Brain microvascular endothelial cell (primary cell): ENCODE measurements at regions not wholly inside any gene's neighbourhood (a gene's known extent, or its start where the extent isn't known, plus 50 kb on each side); places are given as distances from the start of the nearest gene placed in this dataset.
"Not testable (repeated sequence)": the region's sequence is repeated elsewhere in the genome, so short reads cannot be mapped to it uniquely, and the experiment has no call there.

Source experiments
- DNase-seq: peaks from one replicate; pipeline ENCODE4 v3.0.0-alpha.2; 2020
- H3K27ac ChIP-seq: fragments of 250-450 bp; sonication (Bioruptor Pico); 2 replicates; pipeline ENCODE4 v1.5.1; 2020; ENCODE audit warnings: mild to moderate bottlenecking, moderate library complexity
- H3K27me3 ChIP-seq: fragments of 250-450 bp; sonication (Bioruptor Pico); replicated peaks from 2 replicates; pipeline ENCODE4 v1.5.1; 2020; ENCODE audit warnings: mild to moderate bottlenecking
- H3K36me3 ChIP-seq: fragments of 250-450 bp; sonication (Bioruptor Pico); replicated peaks from 2 replicates; pipeline ENCODE4 v1.5.1; 2020; ENCODE audit warnings: mild to moderate bottlenecking
- H3K4me3 ChIP-seq: 2 replicates; pipeline ENCODE4 v1.5.1; 2011; ENCODE audit warnings: low read depth, mild to moderate bottlenecking, control low read depth, low read length, moderate library complexity
- in situ Hi-C: cut with HindIII; loops from 2 replicates; pipeline ENCODE4 v1.10.0; 2017; ENCODE audit warnings: low sequenced_read_pairs, low pct_ligation_motif_present
- TF ChIP-seq, protein P1 (sequence below): IDR thresholded peaks from 2 replicates; pipeline ENCODE4 v1.5.1; 2011; ENCODE audit warnings: low read depth, mild to moderate bottlenecking, moderate library complexity, low read length, control low read depth, inconsistent platforms; ENCODE audit errors: missing control alignments

DNA sequence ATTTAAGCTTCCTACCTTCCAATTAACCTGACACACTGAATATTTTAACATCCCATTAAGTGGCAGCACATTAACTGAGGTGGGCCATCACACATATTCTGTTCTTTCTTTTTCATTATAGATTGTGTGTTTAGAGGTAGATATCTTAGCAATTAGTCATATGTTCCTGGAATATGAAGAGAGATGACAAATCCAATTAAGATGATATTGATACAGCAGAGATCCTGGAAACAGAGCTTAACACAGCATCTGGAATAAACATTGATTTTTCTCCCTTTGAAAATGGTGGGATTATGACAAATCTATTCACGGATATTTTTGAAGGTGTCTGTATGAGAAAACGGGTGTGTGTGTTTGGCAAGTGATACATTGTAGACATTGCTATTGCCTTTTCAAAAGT, 448.0 kb downstream of the CDH10 start:
- in situ Hi-C loops = no loop called here
- no peak for DNase-seq
- no peaks in the 10 kb centered on the region for H3K36me3 ChIP-seq
- TF ChIP-seq, protein P1, sequence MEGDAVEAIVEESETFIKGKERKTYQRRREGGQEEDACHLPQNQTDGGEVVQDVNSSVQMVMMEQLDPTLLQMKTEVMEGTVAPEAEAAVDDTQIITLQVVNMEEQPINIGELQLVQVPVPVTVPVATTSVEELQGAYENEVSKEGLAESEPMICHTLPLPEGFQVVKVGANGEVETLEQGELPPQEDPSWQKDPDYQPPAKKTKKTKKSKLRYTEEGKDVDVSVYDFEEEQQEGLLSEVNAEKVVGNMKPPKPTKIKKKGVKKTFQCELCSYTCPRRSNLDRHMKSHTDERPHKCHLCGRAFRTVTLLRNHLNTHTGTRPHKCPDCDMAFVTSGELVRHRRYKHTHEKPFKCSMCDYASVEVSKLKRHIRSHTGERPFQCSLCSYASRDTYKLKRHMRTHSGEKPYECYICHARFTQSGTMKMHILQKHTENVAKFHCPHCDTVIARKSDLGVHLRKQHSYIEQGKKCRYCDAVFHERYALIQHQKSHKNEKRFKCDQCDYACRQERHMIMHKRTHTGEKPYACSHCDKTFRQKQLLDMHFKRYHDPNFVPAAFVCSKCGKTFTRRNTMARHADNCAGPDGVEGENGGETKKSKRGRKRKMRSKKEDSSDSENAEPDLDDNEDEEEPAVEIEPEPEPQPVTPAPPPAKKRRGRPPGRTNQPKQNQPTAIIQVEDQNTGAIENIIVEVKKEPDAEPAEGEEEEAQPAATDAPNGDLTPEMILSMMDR = no peak
- H3K27me3 ChIP-seq = no peaks in the 10 kb centered on the region
- H3K4me3 ChIP-seq = no peak overlapping the region
- H3K27ac ChIP-seq = no peak overlapping the region

GRCh38 chr5:24208686-24209106, 436.1 kb downstream of the CDH10 start:
- in situ Hi-C loops = no loop called here
- Histone ChIP-seq H3K27me3 (no peaks in the 10 kb centered on the region), H3K4me3 (no peak overlapping the region), H3K27ac (no peak overlapping the region), H3K36me3 (no peaks in the 10 kb centered on the region)
- DNase-seq = no peak
- TF ChIP-seq, protein P1 = no peak

GRCh38 chr5:24215114-24215513, 429.7 kb downstream of the CDH10 start:
- in situ Hi-C loops = no loop called here
- no peak for DNase-seq
- TF ChIP-seq, protein P1 = no peak
- no peak overlapping the region for H3K4me3 ChIP-seq
- H3K27me3 ChIP-seq = no peaks in the 10 kb centered on the region
- H3K36me3 ChIP-seq = no peaks in the 10 kb centered on the region
- H3K27ac ChIP-seq = no peak overlapping the region

GRCh38 chr5:24222876-24223275, 421.9 kb downstream of the CDH10 start:
- H3K27ac ChIP-seq = no peak overlapping the region
- no peak overlapping the region for H3K4me3 ChIP-seq
- in situ Hi-C loops = no loop called here
- DNase-seq = no peak
- no peaks in the 10 kb centered on the region for H3K36me3 ChIP-seq
- TF ChIP-seq, protein P1 = no peak
- H3K27me3 ChIP-seq = no peaks in the 10 kb centered on the region

DNA sequence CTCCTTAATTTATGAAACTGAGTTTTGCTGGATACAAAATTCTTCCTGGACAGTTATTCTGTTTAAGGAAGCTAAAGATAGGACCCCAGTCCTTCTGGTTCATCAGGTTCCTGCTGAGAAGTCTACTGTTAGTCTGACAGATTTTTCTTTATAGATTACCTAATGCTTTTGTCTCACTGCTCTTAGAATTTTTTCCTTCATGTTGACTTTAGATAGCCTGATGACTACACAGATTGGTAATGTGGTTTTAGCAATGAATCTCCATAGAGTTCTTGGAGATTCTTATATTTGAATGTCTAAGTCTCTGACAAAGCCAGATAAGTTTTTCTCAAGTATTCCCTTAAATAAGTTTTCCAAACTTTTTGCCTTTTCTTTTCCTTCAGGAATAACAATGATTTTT, 419.7 kb downstream of the CDH10 start:
- H3K36me3 ChIP-seq = no peaks in the 10 kb centered on the region
- DNase-seq = no peak
- H3K27ac ChIP-seq = no peak overlapping the region
- H3K27me3 ChIP-seq = no peaks in the 10 kb centered on the region
- H3K4me3 ChIP-seq = no peak overlapping the region
- TF ChIP-seq, protein P1 = no peak
- in situ Hi-C loops = no loop called here

- DNase-seq = no peak
- H3K36me3 ChIP-seq = no peaks in the 10 kb centered on the region
- H3K27ac ChIP-seq = no peak overlapping the region
- in situ Hi-C loops = no loop called here
- H3K4me3 ChIP-seq = no peak overlapping the region
- TF ChIP-seq, protein P1 = no peak
- no peaks in the 10 kb centered on the region for H3K27me3 ChIP-seq
Observed at GRCh38 chr5:24226479-24226878, 418.3 kb downstream of the CDH10 start.

- H3K36me3 ChIP-seq, H3K27me3 ChIP-seq, H3K27ac ChIP-seq, in situ Hi-C loops, DNase-seq, H3K4me3 ChIP-seq: not testable (repeated sequence)
Observed at GRCh38 chr5:24227881-24228280, 416.9 kb downstream of the CDH10 start.
